ENCODE measurements at regions not wholly inside any gene's neighbourhood (a gene's known extent, or its start where the extent isn't known, plus 50 kb on each side); places are given as distances from the start of the nearest gene placed in this dataset.

- no peak for TF ChIP-seq CTCF (IDR thresholded peaks at IDR 0.05)
- TF ChIP-seq POLR2A (IDR thresholded peaks at IDR 0.05) = no peak
Observed at GRCh38 chr3:147730284-147730683, 321.1 kb downstream of the ZIC1 start.

Data from esophagus squamous epithelium (tissue), 4 donors.